ENCODE measurements at regions not wholly inside any gene's neighbourhood (a gene's known extent, or its start where the extent isn't known, plus 50 kb on each side); places are given as distances from the start of the nearest gene placed in this dataset.

GRCh38 chr2:163236553-163236952 is 398.0 kb upstream of the KCNH7 start:
- H4K20me1 ChIP-seq (ENCODE audit: control insufficient read depth, insufficient read depth, low read length, poor library complexity, severe bottlenecking) = no peaks in the 10 kb centered on the region
- no peak overlapping the region for H3K4me2 ChIP-seq (replicated peaks; ENCODE audit: low read depth, low read length, poor library complexity, severe bottlenecking)
- no peak for ATAC-seq (ENCODE audit: low read depth)
- no peaks in the 10 kb centered on the region for H3K27me3 ChIP-seq (replicated peaks in 1 of 4; ENCODE audit: control extremely low read depth in 1 of 4, control insufficient read depth in 3 of 4, insufficient read depth in 4 of 4, low read length in 3 of 4)
- no peak overlapping the region for H2AFZ ChIP-seq (ENCODE audit: insufficient read depth, low read depth, low read length, poor library complexity, severe bottlenecking)
- no peaks in the 10 kb centered on the region for H3K36me3 ChIP-seq (replicated peaks in 1 of 2; ENCODE audit: control extremely low read depth in 1 of 2, control insufficient read depth in 1 of 2, extremely low read depth in 1 of 2, insufficient read depth in 2 of 2, low read length in 1 of 2)
- H3K9me3 ChIP-seq (ENCODE audit: control extremely low read depth in 1 of 3, control insufficient read depth in 2 of 3, insufficient read depth in 1 of 3, low read length in 2 of 3) = peaks cover 0 to 10% (median 6%) of the 10 kb centered on the region in 3 donors
- no peaks in the 10 kb centered on the region for H3K79me2 ChIP-seq (ENCODE audit: control insufficient read depth, insufficient read depth, low read length)
- no peak for DNase-seq
- no peak overlapping the region for H3K27ac Mint-ChIP-seq
- intact Hi-C loops (cut with micrococcal nuclease) = no loop called here
- no peak overlapping the region for H3K4me3 ChIP-seq (ENCODE audit: control extremely low read depth in 1 of 5, extremely low read depth in 1 of 5, insufficient read depth in 1 of 5, low read depth in 2 of 5, low read length in 4 of 5)
- TF ChIP-seq, protein P1, sequence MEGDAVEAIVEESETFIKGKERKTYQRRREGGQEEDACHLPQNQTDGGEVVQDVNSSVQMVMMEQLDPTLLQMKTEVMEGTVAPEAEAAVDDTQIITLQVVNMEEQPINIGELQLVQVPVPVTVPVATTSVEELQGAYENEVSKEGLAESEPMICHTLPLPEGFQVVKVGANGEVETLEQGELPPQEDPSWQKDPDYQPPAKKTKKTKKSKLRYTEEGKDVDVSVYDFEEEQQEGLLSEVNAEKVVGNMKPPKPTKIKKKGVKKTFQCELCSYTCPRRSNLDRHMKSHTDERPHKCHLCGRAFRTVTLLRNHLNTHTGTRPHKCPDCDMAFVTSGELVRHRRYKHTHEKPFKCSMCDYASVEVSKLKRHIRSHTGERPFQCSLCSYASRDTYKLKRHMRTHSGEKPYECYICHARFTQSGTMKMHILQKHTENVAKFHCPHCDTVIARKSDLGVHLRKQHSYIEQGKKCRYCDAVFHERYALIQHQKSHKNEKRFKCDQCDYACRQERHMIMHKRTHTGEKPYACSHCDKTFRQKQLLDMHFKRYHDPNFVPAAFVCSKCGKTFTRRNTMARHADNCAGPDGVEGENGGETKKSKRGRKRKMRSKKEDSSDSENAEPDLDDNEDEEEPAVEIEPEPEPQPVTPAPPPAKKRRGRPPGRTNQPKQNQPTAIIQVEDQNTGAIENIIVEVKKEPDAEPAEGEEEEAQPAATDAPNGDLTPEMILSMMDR (IDR thresholded peaks at IDR 0.05) = no peak
- TF ChIP-seq EZH2 (IDR thresholded peaks at IDR 0.05; ENCODE audit: borderline replicate concordance, insufficient read depth, low read depth, low read length, poor library complexity, severe bottlenecking) = no peak
- H3K9ac ChIP-seq (ENCODE audit: low read length) = no peak overlapping the region
- H3K27me3 Mint-ChIP-seq = no peaks in the 10 kb centered on the region
- ChIA-PET CTCF (no interaction called here), POLR2A (no interaction called here)
- peaks cover 4% of the 10 kb centered on the region for H3K9me3 Mint-ChIP-seq (ENCODE audit: insufficient read depth)
- no peaks in the 10 kb centered on the region for H3K4me1 ChIP-seq (ENCODE audit: control insufficient read depth in 2 of 2, insufficient read depth in 2 of 2, low read length in 2 of 2)
- no peak overlapping the region for H3K4me3 Mint-ChIP-seq
- no peak overlapping the region for H3K27ac ChIP-seq (ENCODE audit: low read length in 2 of 2)
- no peaks in the 10 kb centered on the region for H3K4me1 Mint-ChIP-seq

- WGBS (ENCODE audit: insufficient coverage) = 86% methylated on average over 1 of the region's 1 CpG
- CTCF ChIA-PET = no interaction called here
- no peaks in the 10 kb centered on the region for H3K36me3 ChIP-seq (replicated peaks in 1 of 2; ENCODE audit: control extremely low read depth in 1 of 2, control insufficient read depth in 1 of 2, extremely low read depth in 1 of 2, insufficient read depth in 2 of 2, low read length in 1 of 2)
- no peaks in the 10 kb centered on the region for H3K9me3 ChIP-seq (ENCODE audit: control extremely low read depth in 1 of 3, control insufficient read depth in 2 of 3, insufficient read depth in 1 of 3, low read length in 2 of 3)
- intact Hi-C loops (cut with micrococcal nuclease) = no loop called here
- H2AFZ ChIP-seq (ENCODE audit: insufficient read depth, low read depth, low read length, poor library complexity, severe bottlenecking) = no peak overlapping the region
- Mint-ChIP-seq H3K4me1 (no peaks in the 10 kb centered on the region), H3K9me3 (ENCODE audit: insufficient read depth) (no peaks in the 10 kb centered on the region), H3K27ac (no peak overlapping the region), H3K4me3 (no peak overlapping the region), H3K27me3 (no peaks in the 10 kb centered on the region)
- no peak for ATAC-seq (ENCODE audit: low read depth)
- POLR2A ChIA-PET = no interaction called here
- TF ChIP-seq, protein P1 (IDR thresholded peaks at IDR 0.05) = no peak
- TF ChIP-seq EZH2 (IDR thresholded peaks at IDR 0.05; ENCODE audit: borderline replicate concordance, insufficient read depth, low read depth, low read length, poor library complexity, severe bottlenecking) = no peak
- H3K4me1 ChIP-seq (ENCODE audit: control insufficient read depth in 2 of 2, insufficient read depth in 2 of 2, low read length in 2 of 2) = no peaks in the 10 kb centered on the region
- H3K79me2 ChIP-seq (ENCODE audit: control insufficient read depth, insufficient read depth, low read length) = no peaks in the 10 kb centered on the region
- no peak overlapping the region for H3K9ac ChIP-seq (ENCODE audit: low read length)
- no peak overlapping the region for H3K4me2 ChIP-seq (replicated peaks; ENCODE audit: low read depth, low read length, poor library complexity, severe bottlenecking)
- no peak for DNase-seq
- H3K4me3 ChIP-seq (ENCODE audit: control extremely low read depth in 1 of 5, extremely low read depth in 1 of 5, insufficient read depth in 1 of 5, low read depth in 2 of 5, low read length in 4 of 5) = no peak overlapping the region
- H3K27ac ChIP-seq (ENCODE audit: low read length in 2 of 2) = no peak overlapping the region
- no peaks in the 10 kb centered on the region for H3K27me3 ChIP-seq (replicated peaks in 1 of 4; ENCODE audit: control extremely low read depth in 1 of 4, control insufficient read depth in 3 of 4, insufficient read depth in 4 of 4, low read length in 3 of 4)
- no peaks in the 10 kb centered on the region for H4K20me1 ChIP-seq (ENCODE audit: control insufficient read depth, insufficient read depth, low read length, poor library complexity, severe bottlenecking)
Observed at GRCh38 chr2:163231666-163232065, 393.1 kb upstream of the KCNH7 start.
